Stimulated activated CD8-positive, alpha-beta memory T cell treated with anti-CD3 and anti-CD28 coated beads, Interleukin-4, amount 100 ng/mL, for 48 hours (primary cell): ENCODE measurements at regions not wholly inside any gene's neighbourhood (a gene's known extent, or its start where the extent isn't known, plus 50 kb on each side); places are given as distances from the start of the nearest gene placed in this dataset.

ENCODE experiments used
- DNase-seq: peaks from one replicate; pipeline ENCODE4 v3.0.0-alpha.2; 2020

DNA sequence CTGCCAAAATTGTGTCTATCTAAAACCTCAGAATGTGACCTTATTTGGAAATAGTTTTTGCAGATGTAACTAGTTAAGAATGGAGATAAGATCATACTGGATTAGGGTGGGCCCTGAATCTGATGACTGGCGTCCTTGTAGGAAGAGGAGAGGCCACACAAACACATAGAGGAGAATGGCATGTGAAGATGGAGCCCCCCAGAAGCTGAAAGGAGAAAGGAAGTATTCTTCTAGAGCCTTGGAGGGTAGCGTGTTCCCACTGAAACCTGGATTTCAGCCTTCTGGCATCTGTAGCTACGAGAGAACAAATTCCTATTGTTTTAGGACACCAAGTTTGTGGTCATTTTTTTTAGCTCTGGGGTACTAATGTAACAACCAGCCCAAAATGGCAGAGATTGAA lies 423.0 kb upstream of the TPM1 start:
- DNase-seq, result no peak

DNA sequence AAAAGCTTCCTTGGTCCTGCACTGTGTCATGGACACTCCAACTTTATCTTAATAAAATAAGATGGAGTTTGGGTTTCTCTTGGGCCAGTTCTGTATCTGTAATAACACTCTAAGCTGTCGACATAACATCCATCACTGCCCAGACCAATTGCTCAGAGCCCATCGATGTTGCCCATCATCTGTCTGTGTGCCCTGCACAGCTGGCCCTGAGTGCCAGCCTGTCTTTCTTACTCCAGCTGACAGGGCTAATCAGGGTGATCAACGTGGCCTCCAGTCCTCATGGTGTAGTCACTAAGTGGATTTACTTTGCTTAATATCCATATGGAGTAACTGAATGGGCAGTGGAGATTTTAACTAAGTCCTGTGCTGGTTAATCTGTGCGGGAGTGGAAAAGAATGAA lies 419.8 kb upstream of the TPM1 start:
- DNase-seq, result no peak

DNA sequence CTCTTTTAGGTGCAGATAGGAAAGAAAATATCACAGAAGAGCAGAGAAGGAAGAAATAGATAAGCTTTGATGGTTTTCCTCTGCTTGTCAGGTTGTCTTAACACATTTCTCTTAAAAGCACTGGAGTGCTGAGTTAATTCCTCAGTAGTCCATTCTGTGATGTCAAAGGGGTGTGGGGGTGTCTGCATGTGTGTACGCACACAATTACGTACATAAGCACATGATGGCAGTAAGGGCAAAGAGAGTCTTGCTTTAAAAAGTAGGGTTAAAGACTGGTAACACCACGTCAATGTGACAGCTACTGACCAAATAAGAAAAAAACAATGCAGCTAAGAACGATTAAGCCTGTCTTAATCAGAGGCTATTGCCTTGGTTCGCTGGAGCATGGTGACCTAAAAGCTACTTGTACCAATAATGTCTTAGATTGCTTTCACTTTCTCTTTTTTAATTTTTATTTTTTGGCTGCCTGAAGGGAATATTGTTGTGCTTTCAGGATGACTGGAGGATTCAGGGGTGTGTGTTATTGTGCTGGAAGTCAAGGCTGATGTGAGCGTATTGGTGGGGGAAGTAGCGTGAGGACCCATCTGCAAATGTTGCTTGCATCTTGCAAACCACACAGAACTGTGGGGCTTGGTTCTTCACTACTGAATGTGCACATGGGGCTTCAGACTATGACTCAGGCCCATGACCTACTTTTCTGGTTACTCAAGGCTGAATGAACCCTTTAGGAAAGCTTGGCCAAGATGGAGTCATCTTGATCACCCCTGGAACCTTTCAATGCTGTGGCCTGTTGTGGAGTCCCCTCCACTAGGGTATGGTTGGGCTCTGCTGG lies 417.8 kb upstream of the TPM1 start:
- DNase-seq, result no peak

DNA sequence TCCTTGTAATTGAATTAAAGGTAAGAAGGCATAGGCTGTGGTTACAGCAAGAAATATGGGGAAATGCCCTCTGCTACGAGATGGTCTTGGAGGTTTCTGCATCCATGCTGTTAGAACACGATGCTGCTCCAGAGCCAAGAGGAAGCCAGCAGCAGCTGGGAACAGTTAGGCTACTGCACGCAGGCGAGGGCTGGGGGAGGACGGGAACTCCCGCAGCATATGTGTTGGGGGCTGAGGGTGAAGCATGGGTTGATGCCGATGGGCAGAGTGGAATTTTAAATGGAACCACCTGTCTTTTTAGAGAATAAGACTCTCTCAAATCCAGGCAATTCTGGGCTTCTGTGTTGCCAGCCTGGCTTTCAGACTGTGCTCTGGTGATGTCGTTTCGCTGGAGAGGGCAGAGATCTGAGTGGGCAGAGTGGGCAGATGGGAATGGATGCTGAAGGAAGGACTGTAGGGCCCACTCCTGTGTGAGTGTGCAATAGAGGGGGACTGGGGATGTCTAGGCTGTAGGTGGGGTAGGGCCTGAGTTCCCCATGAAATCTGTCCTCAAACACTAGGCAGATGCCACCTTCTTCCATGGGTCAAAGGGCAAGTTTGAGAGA lies 417.0 kb upstream of the TPM1 start:
- no peak for DNase-seq

DNA sequence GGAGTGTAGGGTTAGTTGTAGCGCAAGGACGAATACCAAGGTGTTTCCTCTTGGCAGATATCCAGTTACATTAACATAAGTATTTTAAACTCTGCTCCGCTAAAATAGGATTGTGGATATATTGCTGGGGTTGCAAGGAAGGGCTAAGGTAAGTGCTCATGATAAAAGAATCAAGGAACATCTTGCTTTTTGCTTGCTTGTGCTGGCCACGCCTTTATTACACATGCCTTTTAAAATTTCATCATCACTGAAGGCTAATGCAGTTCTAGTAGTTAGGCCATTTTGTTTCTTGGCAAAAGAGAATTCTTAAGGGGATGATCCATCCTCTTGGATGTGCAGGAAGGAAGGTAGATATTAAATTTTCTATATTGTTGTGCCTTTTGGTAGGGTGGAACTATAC lies 415.6 kb upstream of the TPM1 start:
- DNase-seq, result no peak

DNA sequence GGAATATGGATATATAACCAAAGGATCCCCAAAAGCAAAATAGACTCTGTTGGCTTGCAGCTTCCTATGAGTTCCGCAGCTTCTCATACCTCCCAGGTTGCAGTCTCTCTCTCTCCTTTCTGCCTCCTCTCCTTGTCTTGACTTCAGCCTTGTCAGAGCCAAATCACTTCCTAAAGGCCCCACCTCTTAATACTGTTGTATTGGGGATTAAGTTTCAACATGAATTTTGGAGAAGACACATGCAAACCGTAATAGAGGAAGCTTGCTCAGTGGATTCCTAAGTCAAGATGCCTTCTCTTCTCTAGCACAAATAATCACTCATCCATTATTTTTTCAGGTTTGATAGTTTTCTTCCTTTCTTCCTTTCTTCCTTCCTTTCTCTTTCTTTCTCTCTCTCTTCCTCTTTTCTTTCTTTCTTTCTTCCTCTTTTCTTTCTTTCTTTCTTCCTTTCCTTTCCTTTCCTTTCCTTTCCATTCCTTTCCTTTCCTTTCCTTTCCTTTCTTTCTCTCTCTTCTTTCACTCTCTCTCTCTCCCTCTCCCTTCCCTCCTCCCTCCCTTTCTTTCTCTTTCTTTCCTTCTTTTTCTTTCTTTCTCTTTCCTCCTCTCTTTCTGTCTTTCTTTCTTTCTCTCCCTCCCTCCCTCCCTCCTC lies 411.3 kb upstream of the TPM1 start:
- DNase-seq, result no peak

DNA sequence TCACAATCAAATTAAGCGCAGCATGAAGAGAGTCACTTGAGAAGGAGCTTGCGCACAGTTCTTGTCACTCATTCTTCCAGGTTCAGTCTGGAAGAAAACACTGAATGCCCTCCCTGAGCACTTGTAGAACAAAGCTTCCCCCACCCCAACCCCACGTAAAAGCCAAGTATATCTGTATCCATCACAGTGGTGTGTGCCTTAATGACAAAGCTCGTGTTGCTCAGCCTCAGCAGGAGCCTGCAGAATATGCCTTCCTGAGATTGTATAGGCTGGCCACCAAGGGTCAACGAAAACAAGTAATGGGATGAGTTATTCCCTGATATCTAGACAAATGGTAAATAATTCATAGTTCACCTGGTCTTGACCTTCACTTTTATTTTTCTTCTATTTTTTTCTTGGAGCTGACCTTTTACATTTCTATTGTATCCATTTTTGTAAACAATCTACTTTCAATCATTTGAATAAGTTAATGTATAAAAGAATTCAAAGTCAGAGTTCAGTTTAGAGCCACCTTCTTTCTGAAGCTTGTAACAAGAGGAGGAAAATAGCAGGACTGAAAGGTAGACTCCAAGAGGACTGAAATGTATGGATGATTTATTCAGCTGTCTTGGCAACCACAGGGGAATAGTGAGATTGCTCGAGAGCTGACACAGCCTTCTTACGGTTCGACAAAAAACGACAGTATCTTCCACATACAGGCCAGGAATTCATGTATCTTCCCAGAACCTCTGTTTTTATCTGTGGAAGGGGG lies 405.5 kb upstream of the TPM1 start:
- DNase-seq, result no peak

DNA sequence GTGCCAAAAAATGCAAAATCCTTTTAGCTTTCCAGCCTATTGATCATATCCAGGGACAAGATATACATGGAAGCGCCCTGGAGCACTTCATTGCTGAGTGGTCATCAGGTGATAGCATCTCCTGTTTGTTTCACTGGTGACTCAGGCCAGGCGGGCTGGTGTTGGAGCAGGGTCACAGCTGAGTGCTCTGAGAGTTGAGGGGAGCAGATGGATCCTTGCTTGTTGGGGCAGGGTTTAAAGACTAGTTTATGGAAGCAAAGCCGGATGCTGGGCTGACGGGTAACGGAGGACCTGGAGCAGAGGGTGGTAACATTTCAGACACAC lies 405.0 kb upstream of the TPM1 start:
- no peak for DNase-seq

DNA sequence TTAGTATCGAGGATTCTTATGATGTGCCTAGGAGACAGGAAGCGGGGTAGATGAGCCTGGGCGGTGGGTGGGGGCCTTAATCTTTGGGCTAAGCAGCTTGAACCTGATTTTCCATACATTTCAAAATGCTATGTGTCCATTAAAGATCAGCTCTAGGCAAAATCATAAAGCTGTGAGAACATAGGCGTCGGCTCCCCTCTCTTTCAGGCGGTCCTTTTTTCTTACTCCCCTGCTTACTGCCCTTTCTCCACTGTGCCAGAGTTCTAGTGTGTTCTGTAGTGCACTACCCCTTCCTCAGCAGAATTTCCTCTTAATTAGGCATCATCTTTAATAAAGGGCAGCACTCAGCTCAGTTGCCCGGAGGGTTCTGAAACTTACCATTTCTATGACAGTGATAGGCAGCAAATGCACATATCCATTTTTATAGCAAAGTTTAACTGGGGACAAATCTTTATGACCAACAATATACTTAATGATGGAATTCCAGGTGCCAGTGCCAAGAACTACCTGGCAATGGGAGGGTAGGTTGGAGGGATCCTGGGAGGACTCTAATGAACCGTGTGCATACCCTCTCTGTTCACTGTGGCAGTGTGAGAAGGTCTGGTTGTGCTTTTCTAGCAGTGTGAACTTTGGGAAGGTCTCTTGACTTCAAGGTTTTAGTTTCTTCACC lies 404.5 kb upstream of the TPM1 start:
- no peak for DNase-seq

DNA sequence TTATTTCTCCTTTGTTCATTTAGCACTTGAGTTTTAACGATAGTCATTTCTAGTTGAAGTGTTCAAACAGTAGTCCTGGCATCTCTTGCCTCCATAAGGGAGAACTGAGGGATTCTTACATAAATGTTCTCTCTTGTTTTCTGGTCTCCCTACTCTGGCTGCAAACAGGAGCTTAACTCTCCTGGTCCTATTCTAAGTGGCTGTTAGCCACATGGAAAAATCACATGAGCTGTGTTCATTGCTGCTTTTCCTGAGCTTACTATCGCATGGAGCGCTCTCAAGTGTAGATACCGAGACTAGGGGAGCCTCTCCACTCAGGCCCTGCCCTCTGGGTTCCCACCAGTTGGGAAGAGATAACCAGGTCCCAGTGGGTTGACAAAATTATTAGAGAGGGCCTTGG lies 403.1 kb upstream of the TPM1 start:
- DNase-seq, result no peak

DNA sequence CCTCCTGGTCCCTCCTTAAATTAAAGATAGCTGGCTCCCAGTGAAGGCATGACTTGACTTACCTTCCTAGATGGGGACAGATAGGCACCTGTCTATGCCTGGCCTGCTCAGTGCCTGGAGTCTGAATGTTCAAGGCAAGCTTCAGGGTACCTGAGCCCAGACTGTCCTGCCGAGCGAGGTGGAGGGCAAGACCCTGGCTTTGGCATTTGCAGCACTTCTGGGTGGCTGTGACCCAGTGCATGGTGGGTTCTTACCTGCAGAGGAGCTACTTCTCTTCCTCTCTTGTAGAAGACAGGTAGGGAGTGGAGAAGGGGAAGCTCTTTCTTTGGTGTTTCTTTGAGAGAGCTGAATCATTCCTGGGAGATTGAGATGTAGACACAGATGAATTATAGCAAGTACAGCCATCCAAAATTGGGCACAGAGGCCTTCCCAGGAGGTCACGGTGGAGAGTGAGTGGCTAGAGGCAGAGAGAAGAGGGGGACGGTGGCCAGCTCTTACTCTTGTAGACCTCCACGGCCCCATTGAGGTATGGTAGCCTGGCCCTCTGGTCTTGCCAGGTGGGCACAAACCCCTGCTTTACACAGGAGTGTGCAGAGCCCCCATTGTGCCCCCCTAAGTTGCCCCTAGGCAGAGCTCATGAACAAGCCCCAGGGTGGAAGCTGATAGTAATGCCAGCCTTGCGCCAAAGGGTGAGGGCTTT lies 402.5 kb upstream of the TPM1 start:
- DNase-seq, result no peak

DNA sequence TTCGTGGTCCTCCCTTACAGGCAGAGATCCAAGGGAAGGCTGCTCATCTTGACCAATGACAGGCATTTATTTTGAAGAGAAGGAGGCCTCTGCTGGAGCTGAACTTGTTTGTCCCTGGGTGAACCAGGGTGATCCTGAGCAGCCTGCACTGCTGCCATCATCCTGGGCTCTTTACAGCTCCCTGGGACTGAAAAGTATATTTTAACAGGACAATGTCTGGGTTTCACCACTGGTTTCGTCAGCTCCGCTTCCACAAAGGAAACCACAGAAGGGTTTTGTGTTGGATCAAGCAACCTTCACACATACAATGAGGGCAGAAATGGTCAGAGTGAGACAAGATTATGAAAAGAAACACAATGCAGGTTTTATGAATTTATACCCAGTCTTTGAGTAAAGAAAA lies 400.7 kb upstream of the TPM1 start:
- DNase-seq, result no peak

DNA sequence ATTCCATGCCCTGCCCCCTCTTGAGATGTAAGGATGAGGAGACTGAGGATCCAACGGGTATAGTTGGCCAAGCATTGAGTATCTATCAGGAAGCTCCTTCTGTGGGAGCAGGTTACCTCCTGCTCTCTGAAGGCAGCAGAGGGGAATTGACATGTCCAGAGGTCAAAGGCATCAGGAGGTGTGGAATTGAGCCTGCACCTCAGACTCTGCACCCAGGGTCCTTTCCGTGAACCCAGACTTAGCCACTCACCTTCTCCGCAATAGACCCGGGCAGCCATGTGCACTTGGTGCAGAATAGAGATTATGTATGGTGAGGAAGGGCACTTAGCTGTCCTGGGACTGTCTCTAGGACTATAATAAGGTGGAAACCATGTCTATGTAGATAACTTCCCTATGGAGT lies 399.0 kb upstream of the TPM1 start:
- no peak for DNase-seq

DNA sequence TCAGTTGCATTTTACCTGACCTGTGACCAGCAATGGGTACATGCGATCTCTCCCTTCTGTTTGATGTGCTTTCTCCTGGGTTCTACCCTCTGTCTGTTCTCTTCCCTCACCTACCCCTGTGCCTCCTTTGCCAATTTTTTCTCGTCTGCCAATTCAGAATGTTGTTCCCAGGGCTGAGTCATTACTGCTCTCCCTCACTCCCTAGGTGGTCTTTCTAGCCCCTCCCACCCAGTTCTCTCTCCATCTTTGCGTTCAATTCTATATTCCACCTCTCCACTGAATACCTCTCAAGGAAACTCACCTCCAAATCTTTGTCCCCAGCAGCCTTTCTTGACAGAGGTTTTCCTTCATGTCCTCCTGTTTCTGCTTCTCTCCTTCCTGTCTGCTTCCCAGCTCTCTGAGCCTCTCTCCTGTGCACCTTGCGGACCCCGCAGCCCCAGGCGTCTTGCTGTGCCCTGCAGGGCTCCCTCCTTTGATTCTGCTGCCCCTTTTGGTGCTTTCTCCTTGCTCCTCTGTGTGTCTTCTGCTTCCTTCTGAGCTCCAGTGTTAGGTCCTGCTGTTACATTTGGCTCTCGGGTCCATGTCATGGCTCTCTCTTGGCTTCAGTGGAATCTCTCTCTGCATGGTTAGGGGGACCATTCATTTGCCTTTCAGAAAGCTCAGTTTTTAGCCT lies 398.2 kb upstream of the TPM1 start:
- no peak for DNase-seq

DNA sequence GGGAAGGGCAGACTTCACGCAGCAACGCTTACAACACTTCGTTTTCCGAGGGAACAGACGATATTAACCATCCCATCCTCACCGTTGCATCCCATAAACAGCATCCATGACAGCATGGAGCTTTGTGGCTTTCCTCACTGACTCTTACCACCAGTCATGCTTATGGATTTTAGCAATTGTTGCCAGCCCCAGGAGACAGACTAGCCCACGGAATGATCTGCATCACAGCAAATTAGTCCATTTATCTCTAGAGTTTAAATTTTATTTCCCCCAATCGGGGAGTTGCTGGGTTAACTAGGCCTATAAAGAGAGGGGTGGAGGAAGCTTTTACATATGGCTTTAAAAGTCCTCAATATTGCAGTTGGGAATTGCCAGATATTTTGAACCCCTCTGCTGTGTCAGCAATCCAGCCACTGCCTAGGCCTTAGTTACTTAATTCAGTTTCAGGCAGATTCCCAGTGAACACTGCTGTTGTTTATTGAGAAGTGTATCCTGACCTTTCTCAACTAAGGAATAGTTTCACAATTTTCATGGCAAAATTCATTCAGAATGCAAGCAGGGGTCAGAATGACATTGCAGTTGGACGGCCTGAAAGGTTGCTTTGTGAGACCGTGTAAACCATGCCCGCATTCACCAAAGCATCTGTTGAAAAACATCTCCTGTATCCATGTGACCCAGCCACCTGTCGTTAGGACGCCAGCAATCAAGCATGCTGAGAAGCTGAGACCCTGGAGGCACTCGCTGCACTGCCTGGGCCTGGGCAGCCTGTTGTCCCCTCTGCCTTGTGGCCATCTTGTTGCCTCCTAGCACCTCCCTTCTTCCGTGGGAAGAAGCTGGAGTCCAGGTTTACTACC lies 397.4 kb upstream of the TPM1 start:
- no peak for DNase-seq

DNA sequence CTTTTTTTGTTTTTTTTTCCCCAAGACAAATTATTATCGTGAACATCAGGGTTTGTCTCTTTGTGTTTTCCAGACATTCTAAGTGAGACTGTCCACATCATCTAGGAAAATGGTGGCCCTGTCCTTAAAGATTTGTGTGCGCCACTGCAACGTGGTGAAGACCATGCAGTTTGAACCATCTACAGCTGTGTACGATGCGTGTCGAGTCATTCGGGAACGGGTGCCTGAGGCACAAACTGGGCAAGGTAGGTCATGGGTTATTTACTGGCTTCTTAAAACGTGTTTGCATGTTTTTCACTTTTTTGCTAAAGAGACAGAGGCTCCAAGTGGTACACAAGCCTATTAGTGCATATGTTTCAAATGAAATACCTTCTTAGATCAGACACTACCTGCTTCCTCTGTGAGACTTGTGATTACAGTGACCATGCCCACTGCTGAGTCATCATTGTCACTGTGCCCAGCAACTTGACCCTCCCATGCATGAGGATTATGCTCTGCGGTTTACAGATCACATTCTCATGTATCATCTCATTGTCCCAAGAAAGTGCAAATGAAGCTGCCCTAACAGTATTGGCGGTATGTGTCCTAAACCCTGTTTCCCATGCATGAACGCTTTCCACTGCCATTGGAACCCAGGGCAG lies 395.2 kb upstream of the TPM1 start:
- DNase-seq, result no peak

DNA sequence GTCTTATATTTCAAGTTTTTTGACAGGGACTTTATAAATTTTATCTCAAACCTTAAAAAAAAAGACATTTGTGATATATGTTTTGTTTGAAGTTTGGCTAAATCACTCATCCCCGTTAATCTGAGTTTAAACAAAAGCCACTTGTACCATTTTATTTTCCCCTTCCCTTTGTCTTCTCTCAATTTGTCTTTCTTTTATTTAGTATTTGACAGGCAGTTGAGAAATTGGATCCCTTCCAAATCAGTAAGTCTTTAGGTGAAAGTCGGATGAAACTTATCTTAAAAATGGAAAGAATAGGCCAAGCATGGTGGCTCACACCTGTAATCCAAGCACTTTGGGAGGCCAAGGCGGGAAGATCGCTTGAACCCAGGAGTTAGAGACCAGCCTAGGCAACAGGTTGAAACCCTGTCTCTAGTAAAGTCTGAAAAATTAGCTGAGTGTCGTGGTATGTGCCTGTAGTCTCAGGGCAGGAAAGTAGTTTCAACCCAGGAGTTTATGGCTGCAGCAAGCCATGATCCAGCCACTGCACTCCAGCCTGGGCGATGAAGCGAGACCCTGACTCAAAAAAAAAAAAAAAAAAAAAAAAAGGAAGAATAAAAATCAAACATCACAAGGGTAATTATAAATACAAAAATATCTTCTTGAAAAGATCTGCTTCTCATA lies 394.6 kb upstream of the TPM1 start:
- no peak for DNase-seq

DNA sequence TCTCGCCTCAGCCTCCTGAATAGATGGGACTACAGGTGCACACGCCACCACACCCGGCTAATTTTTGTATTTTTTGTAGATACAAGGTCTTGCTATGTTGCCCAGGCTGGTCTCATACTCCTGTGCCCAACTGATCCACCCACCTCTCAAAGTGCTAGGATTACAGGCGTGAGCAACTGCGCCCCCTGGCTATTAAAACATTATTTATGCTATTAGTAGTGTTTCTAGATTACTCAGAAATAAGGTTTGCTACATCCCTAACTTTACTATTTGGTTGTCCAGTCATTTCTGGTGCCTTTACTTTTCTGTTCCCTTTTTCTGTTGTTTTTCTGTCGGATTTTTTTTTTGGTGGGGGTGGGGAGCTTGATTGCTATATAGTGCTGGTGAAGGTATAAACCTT lies 393.6 kb upstream of the TPM1 start:
- no peak for DNase-seq

DNA sequence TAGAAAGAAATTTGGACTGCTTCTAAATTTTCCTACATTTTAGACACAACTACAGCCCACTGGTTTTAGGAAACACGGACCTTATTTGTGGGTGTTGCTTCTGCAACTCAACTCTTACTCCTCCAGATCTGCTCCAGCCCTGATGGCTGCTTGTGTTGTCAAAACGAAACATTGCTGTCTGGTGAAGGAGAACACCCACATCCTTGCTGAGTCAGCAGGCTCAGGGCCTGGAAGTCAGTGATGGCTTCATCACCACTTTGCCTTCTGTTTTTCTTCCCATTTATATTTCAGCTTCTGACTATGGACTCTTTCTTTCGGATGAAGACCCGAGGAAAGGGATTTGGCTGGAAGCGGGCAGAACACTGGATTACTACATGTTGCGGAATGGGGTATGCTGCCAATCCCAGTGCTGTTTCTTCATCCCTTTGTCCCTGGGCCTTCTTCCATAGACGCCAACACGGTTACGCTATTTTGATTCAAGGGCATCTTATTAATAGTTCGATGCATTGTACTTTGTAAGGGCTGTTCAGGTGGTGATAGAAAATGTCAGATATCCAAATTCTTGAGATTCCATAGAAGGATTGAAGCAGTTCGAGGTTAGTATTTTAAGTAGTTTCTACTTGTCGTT lies 392.6 kb upstream of the TPM1 start:
- peak; percentile 43 for DNase-seq
